ENCODE measurements at regions not wholly inside any gene's neighbourhood (a gene's known extent, or its start where the extent isn't known, plus 50 kb on each side); places are given as distances from the start of the nearest gene placed in this dataset.
"Not testable (repeated sequence)": the region's sequence is repeated elsewhere in the genome, so short reads cannot be mapped to it uniquely, and the experiment has no call there.

- in situ Hi-C loops (cut with MboI; ENCODE audit: low pct_unique_long_range_greater_than_20kb, low sequenced_read_pairs, unreplicated experiment) = no loop called here
- TF ChIP-seq CTCF (IDR thresholded peaks at IDR 0.05; ENCODE audit: extremely low read depth, insufficient read depth, missing control alignments) = no peak
- DNase-seq (ENCODE audit: low spot score) = no peak
Measured at GRCh38 chr3:16704941-16705340, 99.7 kb upstream of the DAZL start.

GRCh38 chr3:16707260-16707659 lies 102.0 kb upstream of the DAZL start:
- in situ Hi-C loops (cut with MboI; ENCODE audit: low pct_unique_long_range_greater_than_20kb, low sequenced_read_pairs, unreplicated experiment) = no loop called here
- no peak for TF ChIP-seq CTCF (IDR thresholded peaks at IDR 0.05; ENCODE audit: extremely low read depth, insufficient read depth, missing control alignments)
- no peak for DNase-seq (ENCODE audit: low spot score)

GRCh38 chr3:16708285-16708684 lies 103.1 kb upstream of the DAZL start:
- TF ChIP-seq CTCF (IDR thresholded peaks at IDR 0.05; ENCODE audit: extremely low read depth, insufficient read depth, missing control alignments) = no peak
- no peak for DNase-seq (ENCODE audit: low spot score)
- in situ Hi-C loops (cut with MboI; ENCODE audit: low pct_unique_long_range_greater_than_20kb, low sequenced_read_pairs, unreplicated experiment) = no loop called here

DNA sequence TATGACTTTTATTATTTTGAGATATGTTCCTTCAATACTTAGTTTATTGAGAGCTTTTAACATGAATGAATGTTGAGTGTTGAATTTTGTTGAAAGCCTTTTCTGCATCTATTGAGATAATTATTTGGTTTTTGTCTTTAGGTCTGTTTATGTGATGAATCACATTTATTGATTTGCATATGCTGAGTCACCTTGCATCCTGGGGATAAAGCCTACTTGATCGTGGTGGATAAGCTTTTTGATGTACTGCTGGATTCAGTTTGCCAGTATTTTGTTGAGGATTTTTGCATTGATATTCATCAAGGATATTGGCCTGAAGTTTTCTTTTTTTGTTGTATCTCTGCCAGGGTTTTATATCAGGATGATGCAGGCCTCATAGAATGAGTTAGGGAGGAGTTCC lies 106.5 kb upstream of the DAZL start:
- DNase-seq (ENCODE audit: low spot score); in situ Hi-C loops (cut with MboI; ENCODE audit: low pct_unique_long_range_greater_than_20kb, low sequenced_read_pairs, unreplicated experiment): not testable (repeated sequence)

- no peak for DNase-seq (ENCODE audit: low spot score)
- in situ Hi-C loops (cut with MboI; ENCODE audit: low pct_unique_long_range_greater_than_20kb, low sequenced_read_pairs, unreplicated experiment) = no loop called here
- no peak for TF ChIP-seq CTCF (IDR thresholded peaks at IDR 0.05; ENCODE audit: extremely low read depth, insufficient read depth, missing control alignments)
Measured at GRCh38 chr3:16715281-16715680, 110.1 kb upstream of the DAZL start.

- no peak for DNase-seq (ENCODE audit: low spot score)
- in situ Hi-C loops (cut with MboI; ENCODE audit: low pct_unique_long_range_greater_than_20kb, low sequenced_read_pairs, unreplicated experiment) = no loop called here
- TF ChIP-seq CTCF (IDR thresholded peaks at IDR 0.05; ENCODE audit: extremely low read depth, insufficient read depth, missing control alignments) = no peak
Measured at GRCh38 chr3:16719426-16719825, 114.2 kb upstream of the DAZL start.

- TF ChIP-seq CTCF (IDR thresholded peaks at IDR 0.05; ENCODE audit: extremely low read depth, insufficient read depth, missing control alignments) = no peak
- DNase-seq (ENCODE audit: low spot score) = no peak
- in situ Hi-C loops (cut with MboI; ENCODE audit: low pct_unique_long_range_greater_than_20kb, low sequenced_read_pairs, unreplicated experiment) = no loop called here
Measured at GRCh38 chr3:16720367-16720940, 115.2 kb upstream of the DAZL start.

All from GM13977 (cell line).